KMS-11 (cell line): ENCODE measurements at regions not wholly inside any gene's neighbourhood (a gene's known extent, or its start where the extent isn't known, plus 50 kb on each side); places are given as distances from the start of the nearest gene placed in this dataset.

Experiments used
- H2AFZ ChIP-seq: fragments of 200-600 bp; sonication (generic); 2 replicates; pipeline ENCODE4 v1.6.1; 2016; ENCODE audit warnings: antibody characterized with exemption, mixed run types, low read depth
- H3K27ac ChIP-seq: fragments of 200-600 bp; sonication (generic); 2 replicates; pipeline ENCODE4 v1.6.1; 2016; ENCODE audit warnings: mild to moderate bottlenecking, mixed run types
- H3K27me3 ChIP-seq: fragments of 200-600 bp; sonication (generic); 2 replicates; pipeline ENCODE4 v1.6.1; 2017; ENCODE audit warnings: mild to moderate bottlenecking, low read depth, mixed run types, moderate library complexity; ENCODE audit not compliant: insufficient read depth
- H3K36me3 ChIP-seq: fragments of 200-600 bp; sonication (generic); 2 replicates; pipeline ENCODE4 v1.6.1; 2017; ENCODE audit warnings: mild to moderate bottlenecking, mixed run types; ENCODE audit not compliant: insufficient read depth
- H3K4me1 ChIP-seq: fragments of 200-600 bp; sonication (generic); 2 replicates; pipeline ENCODE4 v1.6.1; 2016; ENCODE audit warnings: mild to moderate bottlenecking, low read depth, mixed run types; ENCODE audit not compliant: poor library complexity, severe bottlenecking
- H3K4me2 ChIP-seq: fragments of 200-600 bp; sonication (generic); 2 replicates; pipeline ENCODE4 v1.7.0; 2016; ENCODE audit warnings: mild to moderate bottlenecking, mixed run types
- H3K4me3 ChIP-seq: fragments of 200-600 bp; sonication (generic); IDR thresholded peaks from 2 replicates; pipeline ENCODE4 v1.6.1; 2017; ENCODE audit warnings: low read depth, low read length, mixed read lengths; ENCODE audit not compliant: insufficient read depth
- H3K79me2 ChIP-seq: fragments of 200-600 bp; sonication (generic); 2 replicates; pipeline ENCODE4 v1.6.1; 2016; ENCODE audit warnings: low read depth, mixed run types; ENCODE audit not compliant: insufficient read depth
- H3K9ac ChIP-seq: fragments of 200-600 bp; sonication (generic); 2 replicates; pipeline ENCODE4 v1.6.1; 2016; ENCODE audit warnings: mild to moderate bottlenecking, mixed run types
- H4K20me1 ChIP-seq: fragments of 200-600 bp; sonication (generic); 2 replicates; pipeline ENCODE4 v1.6.1; 2016; ENCODE audit warnings: mild to moderate bottlenecking, mixed run types; ENCODE audit not compliant: insufficient read depth
- CTCF ChIP-seq: fragments of 200-600 bp; sonication (generic); conservative IDR thresholded peaks from 2 replicates; pipeline ENCODE4 v1.6.1; 2017; ENCODE audit warnings: low read depth, mild to moderate bottlenecking, antibody characterized with exemption, low read length, moderate library complexity, mixed read lengths

GRCh38 chr10:2054728-2055127 is 317.4 kb upstream of the ADARB2 start:
- Histone ChIP-seq H3K36me3 (no peaks in the 10 kb centered on the region), H3K27me3 (no peaks in the 10 kb centered on the region), H3K4me1 (no peaks in the 10 kb centered on the region), H3K9ac (no peak overlapping the region), H3K4me2 (no peak overlapping the region), H3K27ac (no peak overlapping the region), H4K20me1 (no peaks in the 10 kb centered on the region), H3K4me3 (no peak overlapping the region), H3K79me2 (no peaks in the 10 kb centered on the region), H2AFZ (no peak overlapping the region)
- no peak for TF ChIP-seq CTCF

- no peak overlapping the region for H3K9ac ChIP-seq
- no peaks in the 10 kb centered on the region for H3K4me1 ChIP-seq
- no peaks in the 10 kb centered on the region for H3K79me2 ChIP-seq
- H4K20me1 ChIP-seq: no peaks in the 10 kb centered on the region
- H3K27me3 ChIP-seq: no peaks in the 10 kb centered on the region
- TF ChIP-seq CTCF: no peak
- no peak overlapping the region for H2AFZ ChIP-seq
- no peak overlapping the region for H3K27ac ChIP-seq
- no peak overlapping the region for H3K4me2 ChIP-seq
- H3K4me3 ChIP-seq: no peak overlapping the region
- no peaks in the 10 kb centered on the region for H3K36me3 ChIP-seq
These were observed 316.5 kb upstream of the ADARB2 start for GRCh38 chr10:2053805-2054204.

- Histone ChIP-seq H3K27ac (no peak overlapping the region), H3K4me1 (no peaks in the 10 kb centered on the region), H3K36me3 (no peaks in the 10 kb centered on the region), H3K27me3 (no peaks in the 10 kb centered on the region), H2AFZ (no peak overlapping the region), H3K4me2 (no peak overlapping the region), H3K4me3 (no peak overlapping the region), H3K79me2 (no peaks in the 10 kb centered on the region), H4K20me1 (no peaks in the 10 kb centered on the region), H3K9ac (no peak overlapping the region)
- no peak for TF ChIP-seq CTCF
These were observed 313.8 kb upstream of the ADARB2 start for GRCh38 chr10:2051108-2051507.

- no peak for TF ChIP-seq CTCF
These were observed 312.2 kb upstream of the ADARB2 start for GRCh38 chr10:2049560-2049959.

More at GRCh38 chr10:2049560-2049959, 312.2 kb upstream of the ADARB2 start:
- Histone ChIP-seq H3K27me3 (no peaks in the 10 kb centered on the region), H3K79me2 (no peaks in the 10 kb centered on the region), H3K4me1 (no peaks in the 10 kb centered on the region), H3K4me3 (no peak overlapping the region), H3K4me2 (no peak overlapping the region), H3K36me3 (no peaks in the 10 kb centered on the region), H3K9ac (no peak overlapping the region), H2AFZ (no peak overlapping the region), H4K20me1 (no peaks in the 10 kb centered on the region), H3K27ac (no peak overlapping the region)
